GM12878 (cell line): ENCODE measurements at regions not wholly inside any gene's neighbourhood (a gene's known extent, or its start where the extent isn't known, plus 50 kb on each side); places are given as distances from the start of the nearest gene placed in this dataset.

Experiments used
- ASH2L ChIP-seq: fragments of 300-600, 200-600 bp; sonication (generic); IDR thresholded peaks from 2 replicates; pipeline ENCODE4 v1.6.1; 2017; ENCODE audit warnings: low read depth, mild to moderate bottlenecking, borderline replicate concordance
- CTCF ChIP-seq, 3 experiments: IDR thresholded peaks in 2 of 3; conservative IDR thresholded peaks in 1 of 3; 2 replicates each; pipeline ENCODE4 v1.5.1; 2011; ENCODE audit warnings: low read depth in 3 of 3, low read length in 3 of 3, mild to moderate bottlenecking in 3 of 3, control low read depth in 2 of 3, moderate library complexity in 2 of 3, inconsistent platforms in 1 of 3, mixed read lengths in 1 of 3; ENCODE audit not compliant: control insufficient read depth in 2 of 3, insufficient read depth in 1 of 3; ENCODE audit errors: extremely low read depth in 1 of 3
- FOXM1 ChIP-seq: IDR thresholded peaks from 2 replicates; pipeline ENCODE4 v1.6.1; 2012; ENCODE audit warnings: low read depth, mild to moderate bottlenecking, inconsistent platforms, low read length, moderate library complexity
- MTA3 ChIP-seq: IDR thresholded peaks from 2 replicates; pipeline ENCODE4 v1.6.1; 2012; ENCODE audit warnings: low read length, inconsistent platforms, borderline replicate concordance
- RAD21 ChIP-seq: IDR thresholded peaks from 2 replicates; pipeline ENCODE4 v1.6.1; 2011; ENCODE audit warnings: mild to moderate bottlenecking, low read depth, low read length, moderate library complexity; ENCODE audit not compliant: insufficient read depth
- SREBF2 ChIP-seq: IDR thresholded peaks from 2 replicates; pipeline ENCODE4 v1.6.1; 2012; ENCODE audit warnings: mild to moderate bottlenecking, low read length
- TAF1 ChIP-seq: IDR thresholded peaks from 2 replicates; pipeline ENCODE4 v1.6.1; 2011; ENCODE audit warnings: mild to moderate bottlenecking, low read depth, low read length, borderline replicate concordance
- TF ChIP-seq, protein P1 (sequence below): IDR thresholded peaks from 2 replicates; pipeline ENCODE4 v1.6.1; 2011; ENCODE audit warnings: low read depth, low read length, improper control_type of control experiment, borderline replicate concordance
- TF ChIP-seq, protein P2 (sequence below): fragments of 450-650 bp; IDR thresholded peaks from 2 replicates; pipeline ENCODE4 v1.6.1; 2017; ENCODE audit warnings: mild to moderate bottlenecking, moderate library complexity
- TF ChIP-seq, protein P3 (sequence below): fragments of 450-650 bp; IDR thresholded peaks from 2 replicates; pipeline ENCODE4 v1.6.1; 2016; ENCODE audit warnings: mild to moderate bottlenecking, moderate library complexity, borderline replicate concordance

- TF ChIP-seq CTCF (IDR thresholded peaks at IDR 0.05 in 2 of 3, conservative IDR thresholded peaks at IDR 0.05 in 1 of 3; ENCODE audit: control insufficient read depth in 2 of 3, extremely low read depth in 1 of 3, insufficient read depth in 1 of 3, low read depth in 3 of 3, low read length in 3 of 3) (no peak), FOXM1 (no peak), ASH2L (no peak), SREBF2 (no peak), TAF1 (no peak), RAD21 (no peak), MTA3 (no peak)
- TF ChIP-seq, protein P1, sequence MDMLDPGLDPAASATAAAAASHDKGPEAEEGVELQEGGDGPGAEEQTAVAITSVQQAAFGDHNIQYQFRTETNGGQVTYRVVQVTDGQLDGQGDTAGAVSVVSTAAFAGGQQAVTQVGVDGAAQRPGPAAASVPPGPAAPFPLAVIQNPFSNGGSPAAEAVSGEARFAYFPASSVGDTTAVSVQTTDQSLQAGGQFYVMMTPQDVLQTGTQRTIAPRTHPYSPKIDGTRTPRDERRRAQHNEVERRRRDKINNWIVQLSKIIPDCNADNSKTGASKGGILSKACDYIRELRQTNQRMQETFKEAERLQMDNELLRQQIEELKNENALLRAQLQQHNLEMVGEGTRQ = no peak
- TF ChIP-seq, protein P2, sequence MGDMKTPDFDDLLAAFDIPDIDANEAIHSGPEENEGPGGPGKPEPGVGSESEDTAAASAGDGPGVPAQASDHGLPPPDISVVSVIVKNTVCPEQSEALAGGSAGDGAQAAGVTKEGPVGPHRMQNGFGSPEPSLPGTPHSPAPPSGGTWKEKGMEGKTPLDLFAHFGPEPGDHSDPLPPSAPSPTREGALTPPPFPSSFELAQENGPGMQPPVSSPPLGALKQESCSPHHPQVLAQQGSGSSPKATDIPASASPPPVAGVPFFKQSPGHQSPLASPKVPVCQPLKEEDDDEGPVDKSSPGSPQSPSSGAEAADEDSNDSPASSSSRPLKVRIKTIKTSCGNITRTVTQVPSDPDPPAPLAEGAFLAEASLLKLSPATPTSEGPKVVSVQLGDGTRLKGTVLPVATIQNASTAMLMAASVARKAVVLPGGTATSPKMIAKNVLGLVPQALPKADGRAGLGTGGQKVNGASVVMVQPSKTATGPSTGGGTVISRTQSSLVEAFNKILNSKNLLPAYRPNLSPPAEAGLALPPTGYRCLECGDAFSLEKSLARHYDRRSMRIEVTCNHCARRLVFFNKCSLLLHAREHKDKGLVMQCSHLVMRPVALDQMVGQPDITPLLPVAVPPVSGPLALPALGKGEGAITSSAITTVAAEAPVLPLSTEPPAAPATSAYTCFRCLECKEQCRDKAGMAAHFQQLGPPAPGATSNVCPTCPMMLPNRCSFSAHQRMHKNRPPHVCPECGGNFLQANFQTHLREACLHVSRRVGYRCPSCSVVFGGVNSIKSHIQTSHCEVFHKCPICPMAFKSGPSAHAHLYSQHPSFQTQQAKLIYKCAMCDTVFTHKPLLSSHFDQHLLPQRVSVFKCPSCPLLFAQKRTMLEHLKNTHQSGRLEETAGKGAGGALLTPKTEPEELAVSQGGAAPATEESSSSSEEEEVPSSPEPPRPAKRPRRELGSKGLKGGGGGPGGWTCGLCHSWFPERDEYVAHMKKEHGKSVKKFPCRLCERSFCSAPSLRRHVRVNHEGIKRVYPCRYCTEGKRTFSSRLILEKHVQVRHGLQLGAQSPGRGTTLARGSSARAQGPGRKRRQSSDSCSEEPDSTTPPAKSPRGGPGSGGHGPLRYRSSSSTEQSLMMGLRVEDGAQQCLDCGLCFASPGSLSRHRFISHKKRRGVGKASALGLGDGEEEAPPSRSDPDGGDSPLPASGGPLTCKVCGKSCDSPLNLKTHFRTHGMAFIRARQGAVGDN = no peak
- TF ChIP-seq, protein P3, sequence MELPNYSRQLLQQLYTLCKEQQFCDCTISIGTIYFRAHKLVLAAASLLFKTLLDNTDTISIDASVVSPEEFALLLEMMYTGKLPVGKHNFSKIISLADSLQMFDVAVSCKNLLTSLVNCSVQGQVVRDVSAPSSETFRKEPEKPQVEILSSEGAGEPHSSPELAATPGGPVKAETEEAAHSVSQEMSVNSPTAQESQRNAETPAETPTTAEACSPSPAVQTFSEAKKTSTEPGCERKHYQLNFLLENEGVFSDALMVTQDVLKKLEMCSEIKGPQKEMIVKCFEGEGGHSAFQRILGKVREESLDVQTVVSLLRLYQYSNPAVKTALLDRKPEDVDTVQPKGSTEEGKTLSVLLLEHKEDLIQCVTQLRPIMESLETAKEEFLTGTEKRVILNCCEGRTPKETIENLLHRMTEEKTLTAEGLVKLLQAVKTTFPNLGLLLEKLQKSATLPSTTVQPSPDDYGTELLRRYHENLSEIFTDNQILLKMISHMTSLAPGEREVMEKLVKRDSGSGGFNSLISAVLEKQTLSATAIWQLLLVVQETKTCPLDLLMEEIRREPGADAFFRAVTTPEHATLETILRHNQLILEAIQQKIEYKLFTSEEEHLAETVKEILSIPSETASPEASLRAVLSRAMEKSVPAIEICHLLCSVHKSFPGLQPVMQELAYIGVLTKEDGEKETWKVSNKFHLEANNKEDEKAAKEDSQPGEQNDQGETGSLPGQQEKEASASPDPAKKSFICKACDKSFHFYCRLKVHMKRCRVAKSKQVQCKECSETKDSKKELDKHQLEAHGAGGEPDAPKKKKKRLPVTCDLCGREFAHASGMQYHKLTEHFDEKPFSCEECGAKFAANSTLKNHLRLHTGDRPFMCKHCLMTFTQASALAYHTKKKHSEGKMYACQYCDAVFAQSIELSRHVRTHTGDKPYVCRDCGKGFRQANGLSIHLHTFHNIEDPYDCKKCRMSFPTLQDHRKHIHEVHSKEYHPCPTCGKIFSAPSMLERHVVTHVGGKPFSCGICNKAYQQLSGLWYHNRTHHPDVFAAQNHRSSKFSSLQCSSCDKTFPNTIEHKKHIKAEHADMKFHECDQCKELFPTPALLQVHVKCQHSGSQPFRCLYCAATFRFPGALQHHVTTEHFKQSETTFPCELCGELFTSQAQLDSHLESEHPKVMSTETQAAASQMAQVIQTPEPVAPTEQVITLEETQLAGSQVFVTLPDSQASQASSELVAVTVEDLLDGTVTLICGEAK = no peak
Observed at GRCh38 chr3:151990696-151991376, 117.4 kb downstream of the SUCNR1 start.
